ENCODE measurements at regions not wholly inside any gene's neighbourhood (a gene's known extent, or its start where the extent isn't known, plus 50 kb on each side); places are given as distances from the start of the nearest gene placed in this dataset.
"Not testable (repeated sequence)": the region's sequence is repeated elsewhere in the genome, so short reads cannot be mapped to it uniquely, and the experiment has no call there.

- Histone ChIP-seq H3K4me1 (ENCODE audit: control insufficient read depth, insufficient read depth, low read length) (no peaks in the 10 kb centered on the region), H3K4me3 (ENCODE audit: low read length) (no peak overlapping the region), H3K36me3 (ENCODE audit: control insufficient read depth, insufficient read depth, low read length) (no peaks in the 10 kb centered on the region), H3K27ac (ENCODE audit: low read length) (no peak overlapping the region), H3K27me3 (ENCODE audit: control insufficient read depth, insufficient read depth, low read length) (no peaks in the 10 kb centered on the region), H3K9me3 (replicated peaks; ENCODE audit: control insufficient read depth, low read depth, low read length) (no peaks in the 10 kb centered on the region)
- WGBS (ENCODE audit: insufficient coverage), result no CpG with 5 or more reads among the region's 1 CpG
- DNase-seq, result no peak
Measured at GRCh38 chr3:72068621-72069020, 283.7 kb upstream of the PROK2 start.

- Histone ChIP-seq H3K4me1 (ENCODE audit: control insufficient read depth, insufficient read depth, low read length) (no peaks in the 10 kb centered on the region), H3K36me3 (ENCODE audit: control insufficient read depth, insufficient read depth, low read length) (no peaks in the 10 kb centered on the region), H3K9me3 (replicated peaks; ENCODE audit: control insufficient read depth, low read depth, low read length) (no peaks in the 10 kb centered on the region), H3K4me3 (ENCODE audit: low read length) (no peak overlapping the region), H3K27me3 (ENCODE audit: control insufficient read depth, insufficient read depth, low read length) (no peaks in the 10 kb centered on the region), H3K27ac (ENCODE audit: low read length) (no peak overlapping the region)
- no CpG with 5 or more reads among the region's 1 CpG for WGBS (ENCODE audit: insufficient coverage)
- no peak for DNase-seq
Measured at GRCh38 chr3:72067721-72068120, 282.8 kb upstream of the PROK2 start.

GRCh38 chr3:72065872-72066641, 281.1 kb upstream of the PROK2 start:
- WGBS (ENCODE audit: insufficient coverage), result 66% methylated on average over 5 of the region's 5 CpGs
- no peaks in the 10 kb centered on the region for H3K9me3 ChIP-seq (replicated peaks; ENCODE audit: control insufficient read depth, low read depth, low read length)

DNA sequence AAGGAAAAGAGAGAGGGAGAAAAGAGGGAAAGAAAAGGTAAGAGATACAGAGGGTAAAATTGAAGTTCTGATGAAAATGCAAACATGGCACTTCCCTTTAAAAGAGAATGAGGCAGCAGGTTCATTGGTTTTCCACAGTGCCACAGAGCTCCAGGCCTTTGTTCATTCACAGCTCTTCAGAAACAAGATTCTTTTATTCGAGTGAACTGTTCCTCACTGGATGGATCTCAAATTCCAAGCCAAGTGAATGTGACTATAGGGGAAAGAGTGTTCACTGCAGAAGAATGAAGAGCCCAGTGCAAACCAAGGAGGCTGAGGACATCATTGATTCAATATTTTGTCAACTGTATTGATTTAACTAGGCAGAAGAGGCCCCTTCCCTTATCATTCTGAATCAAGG, 280.3 kb upstream of the PROK2 start:
- Histone ChIP-seq H3K27me3 (ENCODE audit: control insufficient read depth, insufficient read depth, low read length) (no peaks in the 10 kb centered on the region), H3K4me1 (ENCODE audit: control insufficient read depth, insufficient read depth, low read length) (no peaks in the 10 kb centered on the region), H3K36me3 (ENCODE audit: control insufficient read depth, insufficient read depth, low read length) (no peaks in the 10 kb centered on the region), H3K27ac (ENCODE audit: low read length) (no peak overlapping the region), H3K4me3 (ENCODE audit: low read length) (no peak overlapping the region), H3K9me3 (replicated peaks; ENCODE audit: control insufficient read depth, low read depth, low read length) (no peaks in the 10 kb centered on the region)
- DNase-seq, result no peak
- no CpG with 5 or more reads among the region's 1 CpG for WGBS (ENCODE audit: insufficient coverage)

More at GRCh38 chr3:72065872-72066641, 281.1 kb upstream of the PROK2 start:
- Histone ChIP-seq H3K27ac (ENCODE audit: low read length) (no peak overlapping the region), H3K36me3 (ENCODE audit: control insufficient read depth, insufficient read depth, low read length) (no peaks in the 10 kb centered on the region), H3K4me1 (ENCODE audit: control insufficient read depth, insufficient read depth, low read length) (no peaks in the 10 kb centered on the region), H3K27me3 (ENCODE audit: control insufficient read depth, insufficient read depth, low read length) (no peaks in the 10 kb centered on the region), H3K4me3 (ENCODE audit: low read length) (no peak overlapping the region)
- no peak for DNase-seq

GRCh38 chr3:72064727-72065126, 279.8 kb upstream of the PROK2 start:
- not testable (repeated sequence) for H3K9me3 ChIP-seq (replicated peaks; ENCODE audit: control insufficient read depth, low read depth, low read length); DNase-seq; H3K27me3 ChIP-seq (ENCODE audit: control insufficient read depth, insufficient read depth, low read length); H3K4me3 ChIP-seq (ENCODE audit: low read length); H3K4me1 ChIP-seq (ENCODE audit: control insufficient read depth, insufficient read depth, low read length); H3K36me3 ChIP-seq (ENCODE audit: control insufficient read depth, insufficient read depth, low read length); H3K27ac ChIP-seq (ENCODE audit: low read length)
- no CpG with 5 or more reads among the region's 2 CpGs for WGBS (ENCODE audit: insufficient coverage)

DNA sequence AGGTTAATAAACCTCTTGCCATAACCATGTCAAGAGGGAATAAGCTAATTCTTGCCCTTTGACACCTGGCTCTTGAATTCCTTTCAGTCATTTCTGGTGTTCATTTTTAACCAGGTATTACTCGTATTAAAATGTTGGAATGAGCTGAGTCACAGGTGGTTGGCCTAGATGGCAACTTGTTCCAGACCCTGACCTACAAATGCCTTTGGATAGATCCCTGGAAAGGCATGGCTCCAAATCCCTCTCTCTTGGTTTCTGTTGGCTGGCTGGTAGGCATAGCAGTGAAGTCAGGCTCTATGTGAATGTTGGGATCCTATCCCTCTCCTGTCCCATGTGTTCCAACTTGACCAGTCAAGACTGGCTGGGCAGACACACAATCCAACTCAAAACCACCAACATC, 277.1 kb upstream of the PROK2 start:
- DNase-seq, result no peak
- no peaks in the 10 kb centered on the region for H3K27me3 ChIP-seq (ENCODE audit: control insufficient read depth, insufficient read depth, low read length)
- 40% methylated on average over 1 of the region's 1 CpG for WGBS (ENCODE audit: insufficient coverage)

GRCh38 chr3:72060447-72061034, 275.6 kb upstream of the PROK2 start:
- Histone ChIP-seq H3K27me3 (ENCODE audit: control insufficient read depth, insufficient read depth, low read length) (no peaks in the 10 kb centered on the region), H3K4me3 (ENCODE audit: low read length) (no peak overlapping the region), H3K9me3 (replicated peaks; ENCODE audit: control insufficient read depth, low read depth, low read length) (no peaks in the 10 kb centered on the region), H3K36me3 (ENCODE audit: control insufficient read depth, insufficient read depth, low read length) (no peaks in the 10 kb centered on the region), H3K27ac (ENCODE audit: low read length) (no peak overlapping the region), H3K4me1 (ENCODE audit: control insufficient read depth, insufficient read depth, low read length) (no peaks in the 10 kb centered on the region)
- 87% methylated on average over 2 of the region's 5 CpGs for WGBS (ENCODE audit: insufficient coverage)
- DNase-seq, result no peak

More for the DNA sequence above, 277.1 kb upstream of the PROK2 start:
- Histone ChIP-seq H3K4me1 (ENCODE audit: control insufficient read depth, insufficient read depth, low read length) (no peaks in the 10 kb centered on the region), H3K36me3 (ENCODE audit: control insufficient read depth, insufficient read depth, low read length) (no peaks in the 10 kb centered on the region), H3K4me3 (ENCODE audit: low read length) (no peak overlapping the region), H3K9me3 (replicated peaks; ENCODE audit: control insufficient read depth, low read depth, low read length) (no peaks in the 10 kb centered on the region), H3K27ac (ENCODE audit: low read length) (no peak overlapping the region)

DNA sequence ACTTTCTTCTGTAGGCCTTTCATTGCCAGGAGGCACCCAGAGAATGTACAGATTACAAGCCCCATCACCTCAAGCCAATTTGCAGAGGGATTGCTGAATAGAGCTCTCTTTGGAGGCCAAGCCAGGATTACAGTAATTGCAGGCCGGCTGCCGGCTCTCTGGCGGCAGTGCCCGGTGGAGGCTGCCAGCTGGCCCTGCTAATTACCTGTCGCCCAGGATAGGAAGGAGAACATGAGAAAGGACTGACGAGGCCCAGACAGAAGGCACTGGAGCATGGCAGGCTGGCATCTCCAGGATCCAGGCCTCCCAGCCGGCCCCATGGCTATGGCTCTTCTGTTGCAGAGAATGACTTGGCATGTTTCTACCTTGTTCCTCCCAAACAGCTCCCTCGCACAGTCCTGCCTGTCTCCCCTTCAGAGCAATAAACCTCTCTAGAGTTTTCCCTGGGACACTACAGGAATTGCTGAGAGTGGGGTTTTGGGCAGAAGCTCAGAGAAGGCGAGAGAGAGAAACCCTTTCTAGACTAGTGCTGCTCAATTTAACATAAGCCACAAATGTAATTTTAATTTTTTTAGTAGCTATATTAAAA, 273.6 kb upstream of the PROK2 start:
- Histone ChIP-seq H3K4me3 (ENCODE audit: low read length) (no peak overlapping the region), H3K27me3 (ENCODE audit: control insufficient read depth, insufficient read depth, low read length) (no peaks in the 10 kb centered on the region), H3K4me1 (ENCODE audit: control insufficient read depth, insufficient read depth, low read length) (no peaks in the 10 kb centered on the region), H3K27ac (ENCODE audit: low read length) (no peak overlapping the region), H3K9me3 (replicated peaks; ENCODE audit: control insufficient read depth, low read depth, low read length) (no peaks in the 10 kb centered on the region), H3K36me3 (ENCODE audit: control insufficient read depth, insufficient read depth, low read length) (no peaks in the 10 kb centered on the region)
- DNase-seq, result no peak
- WGBS (ENCODE audit: insufficient coverage), result 63% methylated on average over 6 of the region's 9 CpGs

GRCh38 chr3:72055436-72055835, 270.5 kb upstream of the PROK2 start:
- H3K36me3 ChIP-seq (ENCODE audit: control insufficient read depth, insufficient read depth, low read length), result no peaks in the 10 kb centered on the region
- WGBS (ENCODE audit: insufficient coverage), result no CpG with 5 or more reads among the region's 1 CpG
- peaks cover 2% of the 10 kb centered on the region for H3K27me3 ChIP-seq (ENCODE audit: control insufficient read depth, insufficient read depth, low read length)
- no peaks in the 10 kb centered on the region for H3K9me3 ChIP-seq (replicated peaks; ENCODE audit: control insufficient read depth, low read depth, low read length)
- H3K4me3 ChIP-seq (ENCODE audit: low read length), result no peak overlapping the region
- DNase-seq, result no peak
- H3K4me1 ChIP-seq (ENCODE audit: control insufficient read depth, insufficient read depth, low read length), result no peaks in the 10 kb centered on the region
- H3K27ac ChIP-seq (ENCODE audit: low read length), result no peak overlapping the region

- no peaks in the 10 kb centered on the region for H3K4me1 ChIP-seq (ENCODE audit: control insufficient read depth, insufficient read depth, low read length)
Measured at GRCh38 chr3:72054976-72055375, 270.0 kb upstream of the PROK2 start.

More at GRCh38 chr3:72054976-72055375, 270.0 kb upstream of the PROK2 start:
- no peak for DNase-seq
- Histone ChIP-seq H3K9me3 (replicated peaks; ENCODE audit: control insufficient read depth, low read depth, low read length) (no peaks in the 10 kb centered on the region), H3K27me3 (ENCODE audit: control insufficient read depth, insufficient read depth, low read length) (peaks cover 2% of the 10 kb centered on the region), H3K27ac (ENCODE audit: low read length) (no peak overlapping the region), H3K4me3 (ENCODE audit: low read length) (no peak overlapping the region), H3K36me3 (ENCODE audit: control insufficient read depth, insufficient read depth, low read length) (no peaks in the 10 kb centered on the region)
- no CpG with 5 or more reads among the region's 1 CpG for WGBS (ENCODE audit: insufficient coverage)

All from muscle of leg (tissue), 3 donors.